ENCODE measurements at regions not wholly inside any gene's neighbourhood (a gene's known extent, or its start where the extent isn't known, plus 50 kb on each side); places are given as distances from the start of the nearest gene placed in this dataset.

- Histone ChIP-seq H3K4me3 (no peak overlapping the region), H3K36me3 (no peaks in the 10 kb centered on the region), H3K27ac (no peak overlapping the region), H3K27me3 (no peaks in the 10 kb centered on the region), H3K4me1 (no peaks in the 10 kb centered on the region), H3K9me3 (no peaks in the 10 kb centered on the region)
- intact Hi-C loops (cut with DNase I): no loop called here
- peak in 1 of 2 donors; percentile 55 for DNase-seq (ENCODE audit: extremely low spot score in 2 of 2)
- TF ChIP-seq POLR2A (IDR thresholded peaks at IDR 0.05): no peak
- no peak for TF ChIP-seq CTCF (IDR thresholded peaks at IDR 0.05)
- TF ChIP-seq POLR2AphosphoS5 (IDR thresholded peaks at IDR 0.05; ENCODE audit: insufficient read depth in 1 of 2, low read depth in 1 of 2): no peak
These were observed 137.4 kb upstream of the MAMLD1 start for GRCh38 chrX:150225756-150226155.

GRCh38 chrX:150226223-150226965 lies 136.7 kb upstream of the MAMLD1 start:
- TF ChIP-seq POLR2AphosphoS5 (IDR thresholded peaks at IDR 0.05; ENCODE audit: insufficient read depth in 1 of 2, low read depth in 1 of 2) (no peak), CTCF (IDR thresholded peaks at IDR 0.05) (no peak), POLR2A (IDR thresholded peaks at IDR 0.05) (no peak)

DNA sequence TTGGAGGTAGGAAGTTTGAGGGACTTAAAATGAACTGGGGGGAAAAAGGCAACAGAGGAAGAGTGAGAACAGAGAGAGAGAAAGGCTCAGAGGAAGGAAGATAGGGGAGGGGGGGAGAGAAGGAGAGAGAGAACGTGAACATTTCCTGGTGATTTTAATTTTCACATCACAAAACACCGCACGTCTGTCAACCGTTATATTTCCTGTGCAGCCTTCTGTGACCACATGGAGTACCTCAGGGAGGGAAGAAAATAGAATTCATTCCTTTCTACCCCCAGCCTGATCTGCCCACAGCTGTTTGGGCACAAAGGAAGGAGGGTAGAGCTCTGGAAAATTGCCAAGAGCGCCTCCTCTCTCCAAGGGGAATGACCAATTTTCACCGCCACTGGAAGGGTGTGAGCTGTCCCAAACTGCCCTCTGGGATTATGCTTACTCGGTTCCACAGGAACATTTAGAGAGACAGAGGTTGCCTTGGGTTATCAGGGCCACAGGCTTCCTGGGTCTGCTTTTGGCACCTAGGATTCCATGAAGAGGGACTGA lies 135.7 kb upstream of the MAMLD1 start:
- Histone ChIP-seq H3K27me3 (no peaks in the 10 kb centered on the region), H3K36me3 (no peaks in the 10 kb centered on the region), H3K4me1 (no peaks in the 10 kb centered on the region), H3K4me3 (no peak overlapping the region), H3K27ac (no peak overlapping the region), H3K9me3 (no peaks in the 10 kb centered on the region)
- intact Hi-C loops (cut with DNase I): no loop called here
- DNase-seq (ENCODE audit: extremely low spot score in 2 of 2): peak; percentile 16 to 31
- no peak for TF ChIP-seq POLR2AphosphoS5 (IDR thresholded peaks at IDR 0.05; ENCODE audit: insufficient read depth in 1 of 2, low read depth in 1 of 2)

More at GRCh38 chrX:150226223-150226965, 136.7 kb upstream of the MAMLD1 start:
- no peaks in the 10 kb centered on the region for H3K36me3 ChIP-seq
- peak; percentile 62 to 67 for DNase-seq (ENCODE audit: extremely low spot score in 2 of 2)
- H3K4me1 ChIP-seq: no peaks in the 10 kb centered on the region
- no peaks in the 10 kb centered on the region for H3K9me3 ChIP-seq
- H3K27me3 ChIP-seq: no peaks in the 10 kb centered on the region
- intact Hi-C loops (cut with DNase I): no loop called here
- H3K4me3 ChIP-seq: no peak overlapping the region
- no peak overlapping the region for H3K27ac ChIP-seq

DNA sequence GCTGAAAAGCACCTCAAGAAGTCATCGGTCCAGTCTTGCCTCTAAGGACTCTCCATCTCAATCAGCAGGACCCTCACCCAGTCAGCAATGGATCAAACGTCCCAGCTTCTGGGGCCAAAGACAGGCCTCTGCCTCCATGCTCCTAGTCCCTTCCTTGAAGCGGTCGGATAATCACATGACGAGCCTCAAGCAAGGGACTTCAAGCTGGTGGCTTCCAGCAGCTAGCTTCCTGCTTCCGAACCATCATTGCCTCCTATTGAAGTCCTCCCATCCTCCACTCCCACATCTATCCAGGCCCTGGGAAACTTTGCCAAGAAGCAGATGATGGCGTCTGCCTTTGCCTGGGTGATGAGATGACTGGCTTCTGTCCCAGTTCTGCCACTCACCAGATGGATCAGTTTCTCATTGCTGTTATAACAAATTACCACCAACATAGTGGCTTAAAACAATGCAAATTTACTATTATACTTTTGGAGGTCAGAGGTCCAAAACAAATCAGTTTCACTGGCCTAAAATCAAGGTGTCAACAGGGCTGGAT lies 135.2 kb upstream of the MAMLD1 start:
- no peak overlapping the region for H3K4me3 ChIP-seq
- H3K27me3 ChIP-seq: no peaks in the 10 kb centered on the region
- H3K9me3 ChIP-seq: no peaks in the 10 kb centered on the region
- peak; percentile 70 to 78 for DNase-seq (ENCODE audit: extremely low spot score in 2 of 2)
- no peak overlapping the region for H3K27ac ChIP-seq
- H3K4me1 ChIP-seq: no peaks in the 10 kb centered on the region
- no peaks in the 10 kb centered on the region for H3K36me3 ChIP-seq
- TF ChIP-seq POLR2AphosphoS5 (IDR thresholded peaks at IDR 0.05; ENCODE audit: insufficient read depth in 1 of 2, low read depth in 1 of 2): no peak
- no peak for TF ChIP-seq POLR2A (IDR thresholded peaks at IDR 0.05)
- TF ChIP-seq CTCF (IDR thresholded peaks at IDR 0.05): no peak
- intact Hi-C loops (cut with DNase I): no loop called here

GRCh38 chrX:150228431-150228830 lies 134.7 kb upstream of the MAMLD1 start:
- Histone ChIP-seq H3K27ac (no peak overlapping the region), H3K27me3 (no peaks in the 10 kb centered on the region), H3K36me3 (no peaks in the 10 kb centered on the region), H3K4me3 (no peak overlapping the region), H3K9me3 (no peaks in the 10 kb centered on the region), H3K4me1 (no peaks in the 10 kb centered on the region)
- TF ChIP-seq POLR2AphosphoS5 (IDR thresholded peaks at IDR 0.05; ENCODE audit: insufficient read depth in 1 of 2, low read depth in 1 of 2) (no peak), POLR2A (IDR thresholded peaks at IDR 0.05) (no peak), CTCF (IDR thresholded peaks at IDR 0.05) (no peak)
- intact Hi-C loops (cut with DNase I): no loop called here
- DNase-seq (ENCODE audit: extremely low spot score in 2 of 2): peak in 1 of 2 donors; percentile 49
